ENCODE measurements at regions not wholly inside any gene's neighbourhood (a gene's known extent, or its start where the extent isn't known, plus 50 kb on each side); places are given as distances from the start of the nearest gene placed in this dataset.

GRCh38 chrX:10085223-10085622 is 71.6 kb upstream of the CLCN4 start:
- peak in 3 of 6 experiments; percentile 10 to 22 (median 10) for DNase-seq

GRCh38 chrX:10086676-10087075 is 70.1 kb upstream of the CLCN4 start:
- DNase-seq = no peak

GRCh38 chrX:10087391-10087790 is 69.4 kb upstream of the CLCN4 start:
- no peak for DNase-seq

GRCh38 chrX:10089378-10089795 is 67.4 kb upstream of the CLCN4 start:
- no peak for DNase-seq

- DNase-seq = no peak
Observed at GRCh38 chrX:10090319-10090718, 66.5 kb upstream of the CLCN4 start.

- DNase-seq = no peak
Observed at GRCh38 chrX:10095246-10095645, 61.5 kb upstream of the CLCN4 start.

GRCh38 chrX:10095698-10096432 is 60.9 kb upstream of the CLCN4 start:
- peak in 2 of 6 experiments; percentile 6 to 7 for DNase-seq

GRCh38 chrX:10098270-10098713 is 58.5 kb upstream of the CLCN4 start:
- peak in 5 of 6 experiments; percentile 36 to 68 (median 53) for DNase-seq

GRCh38 chrX:10099411-10099810 is 57.4 kb upstream of the CLCN4 start:
- no peak for DNase-seq

- no peak for DNase-seq
Observed at GRCh38 chrX:10101269-10101668, 55.5 kb upstream of the CLCN4 start.

- no peak for DNase-seq
Observed at GRCh38 chrX:10102046-10102704, 54.6 kb upstream of the CLCN4 start.

- DNase-seq = no peak
Observed at GRCh38 chrX:10103023-10103422, 53.8 kb upstream of the CLCN4 start.

GRCh38 chrX:10104958-10105658 is 51.7 kb upstream of the CLCN4 start:
- no peak for DNase-seq

- peak; percentile 9 to 60 (median 40) for DNase-seq
Observed at GRCh38 chrX:10106806-10107205, 50.0 kb upstream of the CLCN4 start.
